ENCODE measurements at regions not wholly inside any gene's neighbourhood (a gene's known extent, or its start where the extent isn't known, plus 50 kb on each side); places are given as distances from the start of the nearest gene placed in this dataset.

DNA sequence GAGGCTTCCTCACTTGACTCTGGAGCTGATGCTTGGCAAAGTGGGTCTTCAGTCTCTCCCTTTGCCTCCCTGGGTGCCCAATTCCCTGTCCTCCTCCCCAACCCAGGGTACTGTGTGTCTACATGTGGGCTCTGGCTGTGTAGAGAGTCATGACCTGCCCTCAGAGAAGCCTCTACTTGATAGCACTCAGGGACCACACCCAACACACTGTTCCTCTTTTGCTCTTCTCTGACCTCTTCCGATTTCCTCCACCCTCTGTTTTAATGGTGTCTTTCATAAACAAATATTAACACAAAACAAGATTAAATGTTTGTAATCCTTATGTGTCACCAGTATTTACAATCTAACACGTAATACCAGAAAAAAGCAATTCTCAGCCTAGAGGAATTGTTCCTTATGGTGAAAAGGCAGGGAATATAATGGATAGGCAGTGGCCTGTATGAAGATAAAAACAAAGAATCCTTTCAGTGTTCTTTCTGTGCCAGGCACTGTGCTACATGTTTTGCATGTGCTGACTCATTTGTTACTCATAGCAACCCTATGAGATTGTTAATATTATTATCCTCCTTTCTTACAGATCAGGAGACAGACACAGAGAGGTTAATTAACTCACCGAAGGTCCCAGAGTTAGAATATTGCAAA is 58.2 kb downstream of the HSD3B1 start:
- H3K9me3 ChIP-seq (replicated peaks in 1 of 11) = no peaks in the 10 kb centered on the region
- no peak for TF ChIP-seq Cebpa-rat (IDR thresholded peaks at IDR 0.05)
- no peak overlapping the region for H3K4me3 ChIP-seq
- H4K20me1 ChIP-seq = no peaks in the 10 kb centered on the region
- H3K4me2 ChIP-seq = peak overlapping the region in 5 of 11 experiments; percentile 43 to 64 (median 47); a peak in 10 of 22 replicates
- H3K9ac ChIP-seq = 0 out of 22 replicates have a peak overlapping the region, but pooled peaks of 1 of the 11 experiments have one; percentile 3
- H3K27me3 ChIP-seq = no peaks in the 10 kb centered on the region
- peaks cover 0 to 44% (median 25%) of the 10 kb centered on the region in 10 experiments; a peak in 16 of 20 replicates for H3K4me1 ChIP-seq
- peak overlapping the region in 3 of 11 experiments; percentile 23 to 60 (median 60); a peak in 4 of 22 replicates for H3K27ac ChIP-seq
- no peaks in the 10 kb centered on the region for H3K36me3 ChIP-seq

GRCh38 chr1:119569095-119569494 is 62.1 kb downstream of the HSD3B1 start:
- peaks cover 0 to 57% (median 32%) of the 10 kb centered on the region in 10 experiments; a peak in 16 of 20 replicates for H3K4me1 ChIP-seq
- peak overlapping the region in 7 of 11 experiments; percentile 26 to 64 (median 53); a peak in 13 of 22 replicates for H3K27ac ChIP-seq
- H3K4me2 ChIP-seq = peak overlapping the region in 9 of 11 experiments; percentile 12 to 76 (median 64); a peak in 17 of 22 replicates
- H3K9ac ChIP-seq = no peak overlapping the region
- no peaks in the 10 kb centered on the region for H3K36me3 ChIP-seq
- peaks cover 0 to 3% (median 0%) of the 10 kb centered on the region in 11 experiments; a peak in 1 of 22 replicates for H3K9me3 ChIP-seq (replicated peaks in 1 of 11)
- no peaks in the 10 kb centered on the region for H4K20me1 ChIP-seq
- H3K27me3 ChIP-seq = no peaks in the 10 kb centered on the region
- no peak for TF ChIP-seq Cebpa-rat (IDR thresholded peaks at IDR 0.05)
- no peak overlapping the region for H3K4me3 ChIP-seq

Data from BLaER1 treated with 17β-estradiol and CSF1 and Interleukin-3, amounts not matched to agents 10 nM and 100 nM (cell line).